K562 (cell line): ENCODE measurements at regions not wholly inside any gene's neighbourhood (a gene's known extent, or its start where the extent isn't known, plus 50 kb on each side); places are given as distances from the start of the nearest gene placed in this dataset.

Source experiments
- ATAC-seq: fragments of 200-7000 bp; cut with Tn5 transposase; 3 replicates; pipeline ENCODE4 v1.9.1; 2020; ENCODE audit warnings: moderate library complexity
- BruUV-seq: library from RNA; stranded (reverse); fragments of 400-500 nt; replicated peaks from 2 replicates; lab custom pipeline; 2021; lab: Mats Ljungman, UMichigan
- CTCF ChIA-PET: fragments of 300-600 bp; formaldehyde crosslinking; extraction: SDS; loops from one replicate; lab custom pipeline; 2021; ENCODE audit warnings: low intra/inter-chr PET ratio; lab: Yijun Ruan, JAX
- POLR2A ChIA-PET: fragments of 300-600, 350-650 bp; sonication (Branson Sonifier 250); formaldehyde crosslinking; extraction: SDS; loops from one replicate; lab custom pipeline; 2021; ENCODE audit warnings: antibody characterized with exemption, inconsistent platforms; lab: Yijun Ruan, JAX
- DNase-seq, 4 experiments: peaks; one replicate each; pipeline versions ENCODE4 v3.0.0 to v3.0.0-alpha.2; 2011 to 2018; ENCODE audit warnings: low spot score in 3 of 4, mixed read lengths in 3 of 4; ENCODE audit errors: extremely low read depth in 1 of 4
- FAIRE-seq: peaks from 2 replicates; lab custom pipeline; 2011; peaks lifted over from hg19 to GRCh38; lab: Jason Lieb, UNC
- H2AFZ ChIP-seq: 2 replicates; pipeline ENCODE4 v1.6.0; 2011; ENCODE audit warnings: low read depth, low read length, control low read depth, inconsistent platforms
- H3K27ac ChIP-seq: fragments of 200-600 bp; 3 replicates; pipeline ENCODE4 v1.8.0; 2011; ENCODE audit warnings: low read depth, mild to moderate bottlenecking, control low read depth, inconsistent platforms, low read length, moderate library complexity, mixed read lengths; ENCODE audit errors: extremely low read depth
- H3K27me3 ChIP-seq, 2 experiments: fragments of 300-600 bp in 1 of 2; 2 replicates in 1 of 2; 3 replicates in 1 of 2; pipeline versions ENCODE4 v1.6.0 to v1.8.0; 2011; ENCODE audit warnings: inconsistent platforms in 2 of 2, low read length in 2 of 2, mild to moderate bottlenecking in 1 of 2, mixed read lengths in 1 of 2, moderate library complexity in 1 of 2; ENCODE audit not compliant: control insufficient read depth in 2 of 2, insufficient read depth in 2 of 2
- H3K36me3 ChIP-seq: fragments of 300-600 bp; 3 replicates; pipeline ENCODE4 v1.8.0; 2011; ENCODE audit warnings: mild to moderate bottlenecking, low read length, inconsistent platforms; ENCODE audit not compliant: control insufficient read depth, insufficient read depth
- H3K4me1 ChIP-seq, 2 experiments: fragments of 200-600 bp in 1 of 2; replicated peaks in 1 of 2; 2 replicates in 1 of 2; 3 replicates in 1 of 2; pipeline versions ENCODE4 v1.5.1 to v1.8.0; 2011; ENCODE audit warnings: inconsistent platforms in 2 of 2, low read length in 2 of 2, mild to moderate bottlenecking in 1 of 2, mixed read lengths in 1 of 2, moderate library complexity in 1 of 2; ENCODE audit not compliant: control insufficient read depth in 2 of 2, insufficient read depth in 2 of 2
- H3K4me2 ChIP-seq: 2 replicates; pipeline ENCODE4 v1.6.1; 2011; ENCODE audit warnings: low read length, control low read depth, inconsistent platforms, mixed read lengths; ENCODE audit not compliant: insufficient read depth
- H3K4me3 ChIP-seq: fragments of 200-600 bp; sonication (generic), shearing (Covaris generic); 2 replicates; pipeline ENCODE4 v1.5.1; 2016; ENCODE audit warnings: control low read depth, inconsistent platforms
- H3K79me2 ChIP-seq: fragments of 200-600 bp; 3 replicates; pipeline ENCODE4 v1.8.0; 2011; ENCODE audit warnings: low read length, inconsistent platforms; ENCODE audit not compliant: control insufficient read depth, insufficient read depth
- H3K9ac ChIP-seq, 2 experiments: 2 replicates each; pipeline versions ENCODE4 v1.6.0 to v1.6.1; 2011; ENCODE audit warnings: low read depth in 2 of 2, low read length in 2 of 2, control low read depth in 1 of 2, inconsistent platforms in 1 of 2, mild to moderate bottlenecking in 1 of 2, mixed read lengths in 1 of 2; ENCODE audit not compliant: insufficient read depth in 1 of 2
- H3K9me1 ChIP-seq: one replicate; pipeline ENCODE4 v1.6.0; 2011; ENCODE audit warnings: inconsistent platforms, mild to moderate bottlenecking, low read length, moderate library complexity; ENCODE audit not compliant: control insufficient read depth, insufficient read depth
- H3K9me3 ChIP-seq: replicated peaks from 2 replicates; pipeline ENCODE4 v1.5.1; 2011; ENCODE audit warnings: low read depth, low read length, inconsistent platforms; ENCODE audit not compliant: control insufficient read depth, insufficient read depth
- H4K20me1 ChIP-seq: replicated peaks from 2 replicates; pipeline ENCODE4 v1.6.1; 2011; ENCODE audit warnings: low read length, inconsistent platforms, mixed read lengths; ENCODE audit not compliant: control insufficient read depth, insufficient read depth
- CBX3 ChIP-seq, 2 experiments: IDR thresholded peaks; 1 replicate in 1 of 2; 2 replicates in 1 of 2; pipeline ENCODE4 v1.6.1; 2012; ENCODE audit warnings: inconsistent platforms in 2 of 2, low read length in 2 of 2, borderline replicate concordance in 1 of 2, control low read depth in 1 of 2
- CC2D1A ChIP-seq: fragments of 450-650 bp; IDR thresholded peaks from 2 replicates; pipeline ENCODE4 v1.6.1; 2017; ENCODE audit warnings: mild to moderate bottlenecking
- EHMT2 ChIP-seq: fragments of 450-650 bp; IDR thresholded peaks from 2 replicates; pipeline ENCODE4 v1.6.1; 2018; ENCODE audit warnings: antibody characterized with exemption
- ETV6 ChIP-seq, 3 experiments: fragments of 150-350 bp in 1 of 3; sonication (generic) in 1 of 3; formaldehyde crosslinking in 1 of 3; IDR thresholded peaks; 2 replicates each; pipeline versions ENCODE4 v1.6.1 to v1.8.0; 2014 to 2022; ENCODE audit warnings: borderline replicate concordance in 2 of 3, low read depth in 2 of 3, antibody characterized with exemption in 1 of 3, low read length in 1 of 3, mild to moderate bottlenecking in 1 of 3, missing genetic modification reagents in 1 of 3
- MCM2 ChIP-seq: fragments of 450-650 bp; IDR thresholded peaks from 2 replicates; pipeline ENCODE4 v1.6.1; 2017; ENCODE audit warnings: low read depth, mild to moderate bottlenecking
- MEF2D ChIP-seq: conservative IDR thresholded peaks from 2 replicates; pipeline ENCODE4 v1.6.1; 2016; ENCODE audit warnings: low read depth, missing genetic modification characterization, missing compliant biosample characterization
- MLLT1 ChIP-seq, 2 experiments: fragments of 450-650 bp; IDR thresholded peaks; 2 replicates each; pipeline ENCODE4 v1.6.1; 2016
- NBN ChIP-seq: fragments of 450-650 bp; IDR thresholded peaks from 2 replicates; pipeline ENCODE4 v1.6.1; 2016; ENCODE audit warnings: low read depth, mild to moderate bottlenecking
- NCOA4 ChIP-seq: fragments of 450-650 bp; IDR thresholded peaks from 2 replicates; pipeline ENCODE4 v1.6.1; 2018; ENCODE audit warnings: mild to moderate bottlenecking; ENCODE audit not compliant: partially characterized antibody
- NFIC ChIP-seq: fragments of 450-650 bp; IDR thresholded peaks from 2 replicates; pipeline ENCODE4 v1.6.1; 2017; ENCODE audit warnings: mild to moderate bottlenecking, inconsistent platforms
- PCBP2 ChIP-seq: fragments of 200-400 bp; formaldehyde crosslinking; IDR thresholded peaks from 2 replicates; pipeline ENCODE4 v1.6.1; 2018; ENCODE audit warnings: low read length, low read depth, mild to moderate bottlenecking, moderate library complexity; ENCODE audit not compliant: poor library complexity, severe bottlenecking
- PHB2 ChIP-seq: fragments of 450-650 bp; IDR thresholded peaks from 2 replicates; pipeline ENCODE4 v1.6.1; 2017; ENCODE audit warnings: low read depth
- SOX6 ChIP-seq: fragments of 450-650 bp; IDR thresholded peaks from 2 replicates; pipeline ENCODE4 v1.6.1; 2014; ENCODE audit warnings: mild to moderate bottlenecking
- U2AF2 ChIP-seq: fragments of 200-400 bp; formaldehyde crosslinking; optimal IDR thresholded peaks from 2 replicates; pipeline ENCODE3; 2017; ENCODE audit warnings: low read depth, mild to moderate bottlenecking, low read length
- ZNF140 ChIP-seq: fragments of 250-450 bp; sonication (Bioruptor Pico); IDR thresholded peaks from 2 replicates; pipeline ENCODE4 v1.8.0; 2021; ENCODE audit warnings: moderate library complexity, mild to moderate bottlenecking, inconsistent platforms
- ZNF24 ChIP-seq: fragments of 450-650 bp; IDR thresholded peaks from 2 replicates; pipeline ENCODE4 v1.6.1; 2016
- ZNF253 ChIP-seq: fragments of 250-450 bp; sonication (Bioruptor Pico); conservative IDR thresholded peaks from 2 replicates; pipeline ENCODE4 v1.6.1; 2021; ENCODE audit warnings: mild to moderate bottlenecking
- ZNF3 ChIP-seq: fragments of 250-450 bp; sonication (Bioruptor Pico); IDR thresholded peaks from 2 replicates; pipeline ENCODE4 v1.5.0; 2021; ENCODE audit warnings: mild to moderate bottlenecking, moderate library complexity
- ZNF395 ChIP-seq: fragments of 200-800 bp; sonication (Bioruptor generic); IDR thresholded peaks from 2 replicates; pipeline ENCODE4 v1.6.1; 2017; ENCODE audit warnings: missing genetic modification characterization, missing compliant biosample characterization
- ZNF639 ChIP-seq, 2 experiments: fragments of 200-800 bp in 1 of 2; sonication (Bioruptor generic) in 1 of 2; sonication (generic) in 1 of 2; formaldehyde crosslinking in 1 of 2; IDR thresholded peaks in 1 of 2; conservative IDR thresholded peaks in 1 of 2; 2 replicates each; pipeline versions ENCODE4 v1.5.0 to v1.6.1; 2016 to 2020; ENCODE audit warnings: missing compliant biosample characterization in 1 of 2, missing genetic modification characterization in 1 of 2, missing genetic modification reagents in 1 of 2
- WGBS: fragments of 100-300 bp; shearing (Covaris generic); methylation state at CpG from one replicate; pipeline ENCODE4 v1.1.6; 2016; ENCODE audit warnings: low coverage, mixed read lengths; ENCODE audit not compliant: insufficient coverage; ENCODE audit errors: missing lambda C conversion rate; 5-methylcytosine and 5-hydroxymethylcytosine counted together
- in situ Hi-C: fragments of 300-500 bp; cut with MboI; formaldehyde crosslinking; loops from 4 replicates; pipeline ENCODE4 v1.15.0; 2018; ENCODE audit warnings: inconsistent platforms, mixed read lengths
- intact Hi-C: fragments of 100-400 bp; cut with micrococcal nuclease; formaldehyde crosslinking; loops from 2 replicates; pipeline ENCODE4 v1.14.2; 2022

GRCh38 chr6:53982366-53983050, 128.7 kb upstream of the MLIP start:
- Histone ChIP-seq H3K36me3 (no peaks in the 10 kb centered on the region), H3K27me3 (no peaks in the 10 kb centered on the region), H3K9me1 (no peaks in the 10 kb centered on the region), H3K4me3 (no peak overlapping the region), H3K27ac (no peak overlapping the region), H3K79me2 (no peaks in the 10 kb centered on the region), H3K4me1 (no peaks in the 10 kb centered on the region), H4K20me1 (no peaks in the 10 kb centered on the region), H3K4me2 (no peak overlapping the region), H3K9ac (no peak overlapping the region)
- 1% methylated on average over 4 of the region's 4 CpGs for WGBS
- intact Hi-C loops (no loop called here), in situ Hi-C loops (no loop called here)
- no peak for DNase-seq
- no TSS peak for BruUV-seq
- CTCF ChIA-PET: no interaction called here
- POLR2A ChIA-PET: no interaction called here
- ATAC-seq: no peak
- no peak for TF ChIP-seq ZNF395 (CRISPR knock-in tag)
- no peak for TF ChIP-seq ZNF140
- no peak for TF ChIP-seq MEF2D (tag)
- TF ChIP-seq ZNF24: no peak
- TF ChIP-seq CBX3 (IDR thresholded peaks at IDR 0.05; ENCODE audit: borderline replicate concordance in 1 of 2, low read length in 2 of 2): no peak
- no peak for TF ChIP-seq SOX6
- TF ChIP-seq PCBP2: no peak
- TF ChIP-seq MCM2: no peak
- no peak for TF ChIP-seq EHMT2
- TF ChIP-seq U2AF2: no peak
- TF ChIP-seq MLLT1 (IDR thresholded peaks at IDR 0.05): no peak
- TF ChIP-seq NBN: no peak
- TF ChIP-seq CC2D1A: no peak
- TF ChIP-seq ZNF3: no peak
- no peak for TF ChIP-seq NCOA4
- TF ChIP-seq ZNF253 (CRISPR knock-in tag): no peak
- TF ChIP-seq NFIC: no peak
- TF ChIP-seq ZNF639 (CRISPR knock-in tag; conservative IDR thresholded peaks at IDR 0.05 in 1 of 2, IDR thresholded peaks at IDR 0.05 in 1 of 2): no peak
- TF ChIP-seq ETV6 (IDR thresholded peaks at IDR 0.05; ENCODE audit: borderline replicate concordance in 1 of 2, low read depth in 2 of 2, low read length in 1 of 2): no peak
- no peak for TF ChIP-seq ETV6 (CRISPR knock-in tag; IDR thresholded peaks at IDR 0.05; ENCODE audit: borderline replicate concordance)
- TF ChIP-seq PHB2: no peak
- TF ChIP-seq, all 486 proteins: peak for 0
- no peak for FAIRE-seq
- H2AFZ ChIP-seq: no peak overlapping the region
- no peaks in the 10 kb centered on the region for H3K9me3 ChIP-seq
